Astrocyte of the cerebellum (primary cell): ENCODE measurements at regions not wholly inside any gene's neighbourhood (a gene's known extent, or its start where the extent isn't known, plus 50 kb on each side); places are given as distances from the start of the nearest gene placed in this dataset.
A peak's percentile ranks its signal among the peaks of the same experiment; 100 is the strongest.

ENCODE experiments used
- DNase-seq: peaks from one replicate; pipeline ENCODE4 v3.0.0-alpha.2; 2011; ENCODE audit warnings: low read depth
- H3K4me3 ChIP-seq: 2 replicates; pipeline ENCODE4 v1.5.1; 2011; ENCODE audit warnings: mild to moderate bottlenecking, low read depth, low read length, moderate library complexity
- CTCF ChIP-seq: IDR thresholded peaks from 2 replicates; pipeline ENCODE4 v1.5.1; 2012; ENCODE audit warnings: low read length, low read depth, moderate library complexity, mild to moderate bottlenecking; ENCODE audit errors: missing control alignments
- in situ Hi-C: cut with HindIII; loops from 2 replicates; pipeline ENCODE4 v1.10.0; 2017; ENCODE audit warnings: low sequenced_read_pairs

- no peak for DNase-seq
- in situ Hi-C loops: no loop called here
- TF ChIP-seq CTCF: peak; percentile 57
- H3K4me3 ChIP-seq: no peak overlapping the region
Measured at GRCh38 chr15:60079210-60079609, 75.1 kb downstream of the FOXB1 start.

- in situ Hi-C loops: no loop called here
- H3K4me3 ChIP-seq: no peak overlapping the region
- TF ChIP-seq CTCF: no peak
- DNase-seq: no peak
Measured at GRCh38 chr15:60081976-60082375, 77.9 kb downstream of the FOXB1 start.

DNA sequence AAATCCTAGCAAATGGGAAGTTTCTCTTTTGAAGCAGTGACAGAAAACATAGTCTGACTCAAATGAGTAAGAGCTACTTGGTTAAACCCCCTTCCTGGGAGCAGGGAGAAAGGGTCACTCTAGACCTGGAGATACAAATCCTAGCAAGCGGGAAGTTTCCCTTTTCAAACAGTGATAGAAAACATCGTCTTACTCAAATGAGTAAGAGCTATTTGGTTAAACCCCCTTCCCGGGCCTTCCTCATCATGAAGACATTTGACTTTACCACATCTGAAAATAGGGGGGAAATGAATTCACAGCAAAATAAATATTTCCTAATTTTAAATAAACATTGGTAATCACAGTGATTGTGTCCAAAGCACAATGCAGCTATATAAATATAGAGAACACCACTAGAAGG, 79.2 kb downstream of the FOXB1 start:
- no peak for DNase-seq
- no peak for TF ChIP-seq CTCF
- in situ Hi-C loops: no loop called here
- H3K4me3 ChIP-seq: no peak overlapping the region

DNA sequence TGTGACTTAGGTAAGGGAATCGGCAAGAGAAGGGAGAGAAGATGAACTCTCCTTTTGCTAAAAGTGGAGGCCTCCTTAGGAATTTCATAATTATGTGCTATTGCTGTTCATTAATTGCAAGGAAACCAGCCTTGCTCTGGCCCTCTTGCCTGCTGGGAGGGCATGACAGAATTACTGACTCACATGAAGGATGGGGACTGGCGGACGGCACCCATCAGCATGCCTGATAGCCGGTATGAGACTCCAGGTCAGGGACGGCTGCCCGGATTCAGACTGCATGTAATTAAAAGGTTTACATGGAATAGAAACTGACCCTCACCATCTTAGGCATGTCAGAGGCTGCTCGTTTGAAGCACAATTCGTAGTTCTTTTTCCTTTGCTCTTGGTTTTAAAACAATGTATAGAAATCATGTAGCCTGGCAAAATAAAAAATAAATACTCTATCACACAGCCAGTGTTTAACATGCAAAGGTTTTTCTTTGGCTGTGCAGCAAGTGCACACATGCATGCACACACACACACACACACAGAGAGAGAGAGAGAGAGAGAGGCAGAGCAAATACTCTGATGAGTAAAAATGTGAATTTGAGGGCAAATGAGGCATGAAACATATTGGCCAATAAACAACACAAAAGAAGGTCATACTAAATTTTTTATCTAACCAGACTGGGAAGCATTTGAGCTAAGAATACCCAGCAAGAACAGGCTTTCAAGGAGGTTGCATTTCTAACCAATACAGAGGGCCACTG, 82.7 kb downstream of the FOXB1 start:
- no peak for TF ChIP-seq CTCF
- in situ Hi-C loops: no loop called here
- DNase-seq: no peak
- H3K4me3 ChIP-seq: no peak overlapping the region

DNA sequence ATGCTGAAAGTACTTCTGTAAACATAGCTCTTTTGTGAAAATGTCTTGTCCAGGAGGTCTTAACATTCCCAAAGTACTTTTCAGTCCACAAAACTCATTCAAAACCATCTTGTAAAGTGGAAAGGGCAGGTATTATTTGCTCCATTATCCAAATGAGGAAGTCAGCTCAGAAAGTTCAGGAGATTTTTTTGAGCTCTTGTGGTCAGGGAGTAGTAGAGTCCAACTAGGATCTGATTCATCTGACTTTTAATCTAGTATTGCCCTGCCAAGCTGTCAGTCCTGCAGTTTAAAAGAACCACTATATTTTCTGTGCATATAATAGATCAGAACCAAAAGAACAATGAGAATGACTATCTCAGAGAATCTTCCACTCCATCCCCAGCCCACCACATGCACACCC, 83.5 kb downstream of the FOXB1 start:
- no peak overlapping the region for H3K4me3 ChIP-seq
- DNase-seq: no peak
- no peak for TF ChIP-seq CTCF
- in situ Hi-C loops: no loop called here

DNA sequence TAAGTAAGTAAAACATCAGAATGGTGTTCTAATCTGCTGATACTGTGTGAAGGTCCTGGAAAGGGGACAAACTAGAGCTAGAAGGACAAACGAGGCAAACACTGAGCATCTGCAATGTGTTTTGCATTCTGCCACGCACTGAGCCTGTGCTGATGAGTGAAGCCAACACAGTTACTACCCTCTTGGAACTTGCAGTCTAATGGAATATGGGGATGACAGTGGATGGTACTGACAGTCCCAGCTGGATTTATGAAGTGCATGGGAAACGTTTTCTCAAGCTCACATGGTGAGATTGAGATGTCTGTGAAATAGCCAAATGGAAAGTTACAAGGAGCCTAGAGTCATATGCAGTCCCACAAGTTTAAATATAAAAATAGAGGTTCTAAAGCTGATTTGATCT, 86.6 kb downstream of the FOXB1 start:
- no peak overlapping the region for H3K4me3 ChIP-seq
- TF ChIP-seq CTCF: no peak
- no peak for DNase-seq
- in situ Hi-C loops: no loop called here
